ENCODE measurements at regions not wholly inside any gene's neighbourhood (a gene's known extent, or its start where the extent isn't known, plus 50 kb on each side); places are given as distances from the start of the nearest gene placed in this dataset.

- Histone ChIP-seq H3K27me3 (ENCODE audit: control insufficient read depth in 1 of 2, insufficient read depth in 2 of 2, low read length in 2 of 2) (no peaks in the 10 kb centered on the region), H2AFZ (ENCODE audit: low read length) (no peak overlapping the region), H3K79me2 (ENCODE audit: insufficient read depth, low read length) (no peaks in the 10 kb centered on the region), H3K36me3 (replicated peaks in 1 of 2; ENCODE audit: control insufficient read depth in 1 of 2, insufficient read depth in 2 of 2, low read length in 2 of 2) (no peaks in the 10 kb centered on the region), H3K27ac (ENCODE audit: extremely low read length, insufficient read depth, low read length) (no peak overlapping the region), H3K9me3 (ENCODE audit: low read length) (peaks cover 6% of the 10 kb centered on the region), H4K20me1 (ENCODE audit: insufficient read depth, low read length) (no peaks in the 10 kb centered on the region), H3K4me3 (replicated peaks in 1 of 3; ENCODE audit: insufficient read depth in 1 of 3, low read depth in 2 of 3, low read length in 3 of 3) (no peak overlapping the region), H3K4me1 (ENCODE audit: insufficient read depth, low read length) (no peaks in the 10 kb centered on the region), H3K9ac (ENCODE audit: insufficient read depth, low read depth, low read length) (no peak overlapping the region), H3K4me2 (ENCODE audit: low read depth, low read length) (no peak overlapping the region)
- BruUV-seq (replicated peaks), result no TSS peak
- intact Hi-C loops (cut with micrococcal nuclease; ENCODE audit: unreplicated experiment) (no loop called here), in situ Hi-C loops (cut with HindIII; ENCODE audit: extremely low pct_ligation_motif_present, low pct_unique_long_range_greater_than_20kb) (no loop called here)
- ChIA-PET POLR2A (no interaction called here), CTCF (ENCODE audit: low intra/inter-chr PET ratio, low total read pairs) (no interaction called here)
- WGBS (ENCODE audit: low lambda C conversion rate), result 28% methylated on average over 7 of the region's 7 CpGs
- ATAC-seq (no peak), FAIRE-seq (no peak), DNase-seq (ENCODE audit: low spot score) (no peak)
- no peak for TF ChIP-seq GPBP1L1 (CRISPR knock-in tag; IDR thresholded peaks at IDR 0.05)
- TF ChIP-seq ZNF354B (CRISPR knock-in tag; IDR thresholded peaks at IDR 0.05), result no peak
- no peak for TF ChIP-seq ZNF629 (CRISPR knock-in tag; conservative IDR thresholded peaks at IDR 0.05)
- TF ChIP-seq MAZ (IDR thresholded peaks at IDR 0.05; ENCODE audit: borderline replicate concordance, low read depth, low read length), result no peak
- no peak for TF ChIP-seq MAZ (CRISPR knock-in tag; IDR thresholded peaks at IDR 0.05; ENCODE audit: low read depth)
- TF ChIP-seq BATF2 (CRISPR knock-in tag; IDR thresholded peaks at IDR 0.05), result no peak
Observed at GRCh38 chr15:95325763-95326404, 1004.6 kb upstream of the NR2F2 start.
